ENCODE measurements at regions not wholly inside any gene's neighbourhood (a gene's known extent, or its start where the extent isn't known, plus 50 kb on each side); places are given as distances from the start of the nearest gene placed in this dataset.
"Not testable (repeated sequence)": the region's sequence is repeated elsewhere in the genome, so short reads cannot be mapped to it uniquely, and the experiment has no call there.

DNA sequence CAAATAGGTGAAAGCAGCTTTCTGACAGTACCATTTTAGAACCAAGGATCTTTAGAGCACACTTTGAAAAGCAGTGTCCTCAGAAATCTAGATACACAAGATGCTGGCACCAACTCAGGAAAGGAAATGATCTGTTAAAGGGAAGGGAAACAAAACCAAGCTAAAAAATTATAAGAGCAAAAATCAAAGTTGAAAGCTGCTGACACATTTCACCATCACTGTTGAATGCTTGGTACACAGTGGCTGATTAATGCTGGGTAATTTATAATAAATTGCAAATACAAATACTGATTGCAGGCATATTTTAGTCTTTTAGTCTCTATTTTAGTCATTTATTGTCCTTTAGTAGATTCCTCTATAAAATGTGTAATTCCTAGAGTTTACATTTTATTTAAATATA, 1540.1 kb upstream of the PCDH10 start:
- TF ChIP-seq POLR2AphosphoS5 (IDR thresholded peaks at IDR 0.05) (no peak), POLR2A (IDR thresholded peaks at IDR 0.05) (no peak), EP300 (IDR thresholded peaks at IDR 0.05) (no peak)
- TF ChIP-seq, protein P1, sequence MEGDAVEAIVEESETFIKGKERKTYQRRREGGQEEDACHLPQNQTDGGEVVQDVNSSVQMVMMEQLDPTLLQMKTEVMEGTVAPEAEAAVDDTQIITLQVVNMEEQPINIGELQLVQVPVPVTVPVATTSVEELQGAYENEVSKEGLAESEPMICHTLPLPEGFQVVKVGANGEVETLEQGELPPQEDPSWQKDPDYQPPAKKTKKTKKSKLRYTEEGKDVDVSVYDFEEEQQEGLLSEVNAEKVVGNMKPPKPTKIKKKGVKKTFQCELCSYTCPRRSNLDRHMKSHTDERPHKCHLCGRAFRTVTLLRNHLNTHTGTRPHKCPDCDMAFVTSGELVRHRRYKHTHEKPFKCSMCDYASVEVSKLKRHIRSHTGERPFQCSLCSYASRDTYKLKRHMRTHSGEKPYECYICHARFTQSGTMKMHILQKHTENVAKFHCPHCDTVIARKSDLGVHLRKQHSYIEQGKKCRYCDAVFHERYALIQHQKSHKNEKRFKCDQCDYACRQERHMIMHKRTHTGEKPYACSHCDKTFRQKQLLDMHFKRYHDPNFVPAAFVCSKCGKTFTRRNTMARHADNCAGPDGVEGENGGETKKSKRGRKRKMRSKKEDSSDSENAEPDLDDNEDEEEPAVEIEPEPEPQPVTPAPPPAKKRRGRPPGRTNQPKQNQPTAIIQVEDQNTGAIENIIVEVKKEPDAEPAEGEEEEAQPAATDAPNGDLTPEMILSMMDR (IDR thresholded peaks at IDR 0.05): no peak
- Histone ChIP-seq H3K4me1 (no peaks in the 10 kb centered on the region), H3K36me3 (no peaks in the 10 kb centered on the region), H3K27me3 (no peaks in the 10 kb centered on the region), H3K9me3 (no peaks in the 10 kb centered on the region), H3K27ac (no peak overlapping the region), H3K4me3 (no peak overlapping the region)
- ATAC-seq: no peak

DNA sequence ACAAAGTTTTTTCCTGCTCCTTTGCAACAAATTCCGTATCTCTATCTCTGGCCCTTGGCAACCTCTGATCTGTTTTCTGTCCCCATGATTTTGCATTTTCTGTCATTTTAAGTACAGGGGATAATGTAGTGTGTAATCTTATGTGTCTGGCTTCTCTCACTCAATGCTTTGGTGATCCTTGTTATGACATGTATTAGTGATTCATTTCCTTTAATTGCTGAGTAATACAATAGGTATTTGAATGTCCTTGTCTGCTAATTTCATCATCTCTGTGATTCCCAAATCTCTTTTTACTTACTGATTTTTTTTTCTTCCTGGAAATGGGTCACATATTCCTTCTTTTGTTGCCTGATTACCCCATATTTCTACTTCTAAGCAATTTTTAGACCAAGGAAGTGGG, 1538.6 kb upstream of the PCDH10 start:
- H3K9me3 ChIP-seq, H3K4me3 ChIP-seq, H3K4me1 ChIP-seq, ATAC-seq, H3K27ac ChIP-seq, H3K27me3 ChIP-seq, H3K36me3 ChIP-seq: not testable (repeated sequence)
- WGBS, 2 donors (ENCODE audit: low coverage in 1 of 2): 26 to 36% methylated on average over 1 of the region's 1 CpG

DNA sequence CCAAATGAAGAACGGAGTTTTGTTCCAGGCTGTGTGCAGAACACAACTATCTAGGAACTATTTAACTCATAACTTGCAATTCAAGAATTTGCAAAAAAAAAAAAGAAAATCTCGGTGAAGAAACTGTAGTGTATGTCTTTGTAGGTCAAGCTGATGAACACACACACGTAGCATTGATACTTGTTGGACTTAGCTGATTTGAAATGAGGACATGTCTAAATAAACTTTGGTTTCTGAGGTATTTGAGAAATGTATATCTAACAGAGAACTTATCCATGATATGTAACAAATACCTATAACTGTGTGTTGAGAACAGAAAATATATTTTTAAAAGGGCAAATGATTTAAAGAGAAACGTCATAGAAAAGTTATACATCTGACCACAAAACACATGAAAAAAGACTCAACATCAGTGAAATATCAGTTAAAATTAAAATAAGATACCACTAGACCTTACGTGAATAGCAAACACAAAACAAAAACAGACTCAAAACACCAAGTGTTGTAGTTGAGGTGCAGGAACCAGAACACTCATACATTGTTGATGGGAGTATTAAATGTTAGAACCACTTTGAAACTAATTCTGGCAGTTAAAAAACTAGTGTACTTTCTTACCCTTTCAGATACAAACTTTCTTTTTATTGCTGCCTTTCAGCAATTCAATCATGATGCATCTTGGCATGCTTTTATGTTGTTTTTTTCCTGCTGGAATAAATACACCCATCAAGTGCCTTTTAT, 1535.8 kb upstream of the PCDH10 start:
- no peaks in the 10 kb centered on the region for H3K4me1 ChIP-seq
- 69 to 79% methylated on average over 5 of the region's 5 CpGs for WGBS, 2 donors (ENCODE audit: low coverage in 1 of 2)
- H3K27me3 ChIP-seq: no peaks in the 10 kb centered on the region
- no peak overlapping the region for H3K27ac ChIP-seq
- TF ChIP-seq POLR2A (IDR thresholded peaks at IDR 0.05) (no peak), EP300 (IDR thresholded peaks at IDR 0.05) (no peak), POLR2AphosphoS5 (IDR thresholded peaks at IDR 0.05) (no peak)
- TF ChIP-seq, protein P1 (IDR thresholded peaks at IDR 0.05): no peak
- H3K9me3 ChIP-seq: no peaks in the 10 kb centered on the region
- H3K4me3 ChIP-seq: no peak overlapping the region
- H3K36me3 ChIP-seq: no peaks in the 10 kb centered on the region
- ATAC-seq: no peak

DNA sequence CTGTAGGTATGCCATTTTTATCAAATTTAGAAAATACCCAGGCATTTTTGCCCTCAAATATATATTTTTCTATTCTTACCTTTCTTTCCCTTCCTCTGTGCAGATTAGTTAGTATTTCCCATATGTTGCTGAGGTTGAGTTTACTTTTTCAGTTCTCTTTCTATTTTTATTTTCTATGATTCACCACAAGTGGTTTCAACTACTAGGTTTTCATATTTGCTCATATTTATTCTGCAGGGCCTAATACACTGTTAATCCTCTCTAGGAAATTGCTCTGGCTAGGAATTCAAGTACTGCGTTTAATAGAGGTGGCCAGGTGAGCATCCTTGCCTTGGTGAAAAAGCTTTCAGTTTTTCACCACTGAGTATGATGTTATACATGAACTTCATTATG, 1535.3 kb upstream of the PCDH10 start:
- H3K4me1 ChIP-seq: no peaks in the 10 kb centered on the region
- no peak for ATAC-seq
- no peaks in the 10 kb centered on the region for H3K36me3 ChIP-seq
- H3K27ac ChIP-seq: no peak overlapping the region
- H3K4me3 ChIP-seq: no peak overlapping the region
- WGBS, 2 donors (ENCODE audit: low coverage in 1 of 2): 83 to 92% methylated on average over 1 of the region's 1 CpG
- no peaks in the 10 kb centered on the region for H3K9me3 ChIP-seq
- TF ChIP-seq, protein P1 (IDR thresholded peaks at IDR 0.05): no peak
- TF ChIP-seq EP300 (IDR thresholded peaks at IDR 0.05): no peak
- no peak for TF ChIP-seq POLR2AphosphoS5 (IDR thresholded peaks at IDR 0.05)
- TF ChIP-seq POLR2A (IDR thresholded peaks at IDR 0.05): no peak
- H3K27me3 ChIP-seq: no peaks in the 10 kb centered on the region

DNA sequence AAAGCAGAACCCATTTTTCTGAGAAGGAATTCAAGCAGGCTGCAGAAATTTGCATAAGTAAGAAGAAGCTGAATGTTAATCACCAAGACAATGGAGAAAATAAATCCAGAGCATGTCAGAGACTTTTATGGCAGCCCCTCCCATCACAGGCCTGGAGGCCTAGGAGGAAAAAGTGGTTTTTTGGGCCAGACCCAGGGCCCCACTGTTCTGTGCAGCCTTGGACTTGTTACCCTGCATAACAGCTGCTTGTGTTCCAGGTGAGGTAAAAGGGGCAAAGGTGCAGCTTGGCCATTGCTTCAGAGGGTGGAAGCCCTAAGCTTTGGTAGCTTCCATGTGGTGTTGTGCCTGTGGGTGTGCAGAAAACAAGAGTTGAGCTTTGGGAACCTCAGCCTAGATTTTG, 1516.2 kb upstream of the PCDH10 start:
- TF ChIP-seq, protein P1 (IDR thresholded peaks at IDR 0.05): no peak
- no peak for TF ChIP-seq EP300 (IDR thresholded peaks at IDR 0.05)
- TF ChIP-seq POLR2A (IDR thresholded peaks at IDR 0.05): no peak
- TF ChIP-seq POLR2AphosphoS5 (IDR thresholded peaks at IDR 0.05): no peak
- Histone ChIP-seq H3K36me3 (no peaks in the 10 kb centered on the region), H3K27me3 (no peaks in the 10 kb centered on the region), H3K9me3 (peaks cover 0 to 16% (median 0%) of the 10 kb centered on the region in 3 donors), H3K4me1 (no peaks in the 10 kb centered on the region), H3K27ac (no peak overlapping the region), H3K4me3 (no peak overlapping the region)
- no peak for ATAC-seq

Measured in gastroesophageal sphincter (tissue), 4 donors.